HCT116 (cell line): ENCODE measurements at regions not wholly inside any gene's neighbourhood (a gene's known extent, or its start where the extent isn't known, plus 50 kb on each side); places are given as distances from the start of the nearest gene placed in this dataset.
"Not testable (repeated sequence)": the region's sequence is repeated elsewhere in the genome, so short reads cannot be mapped to it uniquely, and the experiment has no call there.

ENCODE experiments used
- EZH2 ChIP-seq: fragments of 200-600 bp; sonication (generic); IDR thresholded peaks from 2 replicates; pipeline ENCODE4 v1.6.1; 2017; ENCODE audit warnings: antibody characterized with exemption, mixed run types
- SP1 ChIP-seq: IDR thresholded peaks from 2 replicates; pipeline ENCODE4 v1.6.1; 2012; ENCODE audit warnings: low read depth
- TF ChIP-seq, protein P1 (sequence below): IDR thresholded peaks from 2 replicates; pipeline ENCODE4 v1.6.1; 2012
- TF ChIP-seq, protein P2 (sequence below), 3 experiments: fragments of 200-600 bp in 1 of 3; sonication (generic) in 1 of 3; IDR thresholded peaks in 2 of 3; conservative IDR thresholded peaks in 1 of 3; 2 replicates each; pipeline ENCODE4 v1.5.1; 2012 to 2017; ENCODE audit warnings: low read depth in 2 of 3, low read length in 2 of 3, antibody characterized with exemption in 1 of 3, borderline replicate concordance in 1 of 3, control low read depth in 1 of 3, mild to moderate bottlenecking in 1 of 3, mixed read lengths in 1 of 3, mixed run types in 1 of 3, moderate library complexity in 1 of 3; ENCODE audit not compliant: insufficient read depth in 1 of 3

DNA sequence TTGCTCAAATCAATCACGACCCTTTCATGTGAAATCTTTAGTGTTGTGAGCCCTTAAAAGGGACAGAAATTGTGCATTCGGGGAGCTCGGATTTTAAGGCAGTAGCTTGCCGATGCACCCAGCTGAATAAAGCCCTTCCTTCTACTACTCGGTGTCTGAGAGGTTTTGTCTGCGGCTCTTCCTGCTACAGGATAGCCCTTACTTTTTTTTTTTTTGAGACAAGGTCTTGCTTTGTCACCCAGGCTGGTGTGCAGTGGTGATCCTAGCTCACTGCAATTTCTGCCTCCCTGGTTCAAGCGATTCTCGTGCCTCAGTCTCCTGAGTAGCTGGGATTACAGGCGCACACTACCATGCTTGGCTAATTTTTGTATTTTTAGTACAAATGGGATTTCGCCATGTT, 56.4 kb upstream of the DPPA4 start:
- TF ChIP-seq, protein P1, sequence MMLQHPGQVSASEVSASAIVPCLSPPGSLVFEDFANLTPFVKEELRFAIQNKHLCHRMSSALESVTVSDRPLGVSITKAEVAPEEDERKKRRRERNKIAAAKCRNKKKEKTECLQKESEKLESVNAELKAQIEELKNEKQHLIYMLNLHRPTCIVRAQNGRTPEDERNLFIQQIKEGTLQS, result not testable (repeated sequence)
- TF ChIP-seq SP1, EZH2: not testable (repeated sequence)
- TF ChIP-seq, protein P2, sequence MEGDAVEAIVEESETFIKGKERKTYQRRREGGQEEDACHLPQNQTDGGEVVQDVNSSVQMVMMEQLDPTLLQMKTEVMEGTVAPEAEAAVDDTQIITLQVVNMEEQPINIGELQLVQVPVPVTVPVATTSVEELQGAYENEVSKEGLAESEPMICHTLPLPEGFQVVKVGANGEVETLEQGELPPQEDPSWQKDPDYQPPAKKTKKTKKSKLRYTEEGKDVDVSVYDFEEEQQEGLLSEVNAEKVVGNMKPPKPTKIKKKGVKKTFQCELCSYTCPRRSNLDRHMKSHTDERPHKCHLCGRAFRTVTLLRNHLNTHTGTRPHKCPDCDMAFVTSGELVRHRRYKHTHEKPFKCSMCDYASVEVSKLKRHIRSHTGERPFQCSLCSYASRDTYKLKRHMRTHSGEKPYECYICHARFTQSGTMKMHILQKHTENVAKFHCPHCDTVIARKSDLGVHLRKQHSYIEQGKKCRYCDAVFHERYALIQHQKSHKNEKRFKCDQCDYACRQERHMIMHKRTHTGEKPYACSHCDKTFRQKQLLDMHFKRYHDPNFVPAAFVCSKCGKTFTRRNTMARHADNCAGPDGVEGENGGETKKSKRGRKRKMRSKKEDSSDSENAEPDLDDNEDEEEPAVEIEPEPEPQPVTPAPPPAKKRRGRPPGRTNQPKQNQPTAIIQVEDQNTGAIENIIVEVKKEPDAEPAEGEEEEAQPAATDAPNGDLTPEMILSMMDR (IDR thresholded peaks at IDR 0.05 in 2 of 3, conservative IDR thresholded peaks at IDR 0.05 in 1 of 3; ENCODE audit: borderline replicate concordance in 1 of 3, insufficient read depth in 1 of 3, low read depth in 2 of 3, low read length in 2 of 3), result not testable (repeated sequence)
